ENCODE measurements at regions not wholly inside any gene's neighbourhood (a gene's known extent, or its start where the extent isn't known, plus 50 kb on each side); places are given as distances from the start of the nearest gene placed in this dataset.
"Not testable (repeated sequence)": the region's sequence is repeated elsewhere in the genome, so short reads cannot be mapped to it uniquely, and the experiment has no call there.

GRCh38 chr16:35208001-35208935 is 1748.9 kb downstream of the TP53TG3F start:
- no peak overlapping the region for H2AFZ ChIP-seq (ENCODE audit: low read depth, low read length)
- H3K9me3 ChIP-seq (ENCODE audit: insufficient read depth, low read length) = no peaks in the 10 kb centered on the region
- no peaks in the 10 kb centered on the region for H3K4me1 ChIP-seq (ENCODE audit: low read length)
- H4K20me1 ChIP-seq (ENCODE audit: insufficient read depth, low read length) = no peaks in the 10 kb centered on the region
- no peak overlapping the region for H3K4me2 ChIP-seq (ENCODE audit: low read length)
- H3K27ac ChIP-seq (ENCODE audit: low read length) = no peak overlapping the region
- TF ChIP-seq EZH2phosphoT487 (IDR thresholded peaks at IDR 0.05; ENCODE audit: low read depth) (no peak), CTCF (IDR thresholded peaks at IDR 0.05; ENCODE audit: low read depth, low read length) (no peak)
- no peak overlapping the region for H3K4me3 ChIP-seq (ENCODE audit: low read length)
- no peaks in the 10 kb centered on the region for H3K27me3 ChIP-seq (ENCODE audit: low read depth, low read length)
- H3K9ac ChIP-seq (ENCODE audit: low read length) = no peak overlapping the region
- H3K79me2 ChIP-seq (ENCODE audit: low read length) = no peaks in the 10 kb centered on the region
- no peaks in the 10 kb centered on the region for H3K36me3 ChIP-seq (replicated peaks; ENCODE audit: low read depth, low read length)

GRCh38 chr16:35210681-35211433 is 1751.4 kb downstream of the TP53TG3F start:
- Histone ChIP-seq H3K9me3 (ENCODE audit: insufficient read depth, low read length) (no peaks in the 10 kb centered on the region), H3K9ac (ENCODE audit: low read length) (no peak overlapping the region), H3K79me2 (ENCODE audit: low read length) (no peaks in the 10 kb centered on the region), H3K4me2 (ENCODE audit: low read length) (no peak overlapping the region), H3K27me3 (ENCODE audit: low read depth, low read length) (no peaks in the 10 kb centered on the region), H2AFZ (ENCODE audit: low read depth, low read length) (no peak overlapping the region), H3K4me3 (ENCODE audit: low read length) (no peak overlapping the region), H3K27ac (ENCODE audit: low read length) (no peak overlapping the region), H3K36me3 (replicated peaks; ENCODE audit: low read depth, low read length) (no peaks in the 10 kb centered on the region), H3K4me1 (ENCODE audit: low read length) (no peaks in the 10 kb centered on the region), H4K20me1 (ENCODE audit: insufficient read depth, low read length) (no peaks in the 10 kb centered on the region)
- TF ChIP-seq EZH2phosphoT487 (IDR thresholded peaks at IDR 0.05; ENCODE audit: low read depth) (no peak), CTCF (IDR thresholded peaks at IDR 0.05; ENCODE audit: low read depth, low read length) (no peak)

GRCh38 chr16:35214840-35215239 is 1755.4 kb downstream of the TP53TG3F start:
- Histone ChIP-seq H3K4me2 (ENCODE audit: low read length) (no peak overlapping the region), H4K20me1 (ENCODE audit: insufficient read depth, low read length) (no peaks in the 10 kb centered on the region), H3K36me3 (replicated peaks; ENCODE audit: low read depth, low read length) (no peaks in the 10 kb centered on the region), H3K4me1 (ENCODE audit: low read length) (no peaks in the 10 kb centered on the region), H3K27me3 (ENCODE audit: low read depth, low read length) (no peaks in the 10 kb centered on the region), H3K27ac (ENCODE audit: low read length) (no peak overlapping the region), H3K79me2 (ENCODE audit: low read length) (no peaks in the 10 kb centered on the region), H2AFZ (ENCODE audit: low read depth, low read length) (no peak overlapping the region), H3K9me3 (ENCODE audit: insufficient read depth, low read length) (no peaks in the 10 kb centered on the region), H3K4me3 (ENCODE audit: low read length) (no peak overlapping the region), H3K9ac (ENCODE audit: low read length) (no peak overlapping the region)
- no peak for TF ChIP-seq EZH2phosphoT487 (IDR thresholded peaks at IDR 0.05; ENCODE audit: low read depth)
- no peak for TF ChIP-seq CTCF (IDR thresholded peaks at IDR 0.05; ENCODE audit: low read depth, low read length)

GRCh38 chr16:35215287-35215686 is 1755.9 kb downstream of the TP53TG3F start:
- H4K20me1 ChIP-seq (ENCODE audit: insufficient read depth, low read length) = no peaks in the 10 kb centered on the region
- H3K27ac ChIP-seq (ENCODE audit: low read length) = no peak overlapping the region
- H3K9me3 ChIP-seq (ENCODE audit: insufficient read depth, low read length) = no peaks in the 10 kb centered on the region
- H3K9ac ChIP-seq (ENCODE audit: low read length) = no peak overlapping the region
- no peaks in the 10 kb centered on the region for H3K79me2 ChIP-seq (ENCODE audit: low read length)
- H3K4me2 ChIP-seq (ENCODE audit: low read length) = no peak overlapping the region
- H3K4me3 ChIP-seq (ENCODE audit: low read length) = no peak overlapping the region
- no peaks in the 10 kb centered on the region for H3K27me3 ChIP-seq (ENCODE audit: low read depth, low read length)
- H3K36me3 ChIP-seq (replicated peaks; ENCODE audit: low read depth, low read length) = no peaks in the 10 kb centered on the region
- TF ChIP-seq CTCF (IDR thresholded peaks at IDR 0.05; ENCODE audit: low read depth, low read length) = no peak
- no peak for TF ChIP-seq EZH2phosphoT487 (IDR thresholded peaks at IDR 0.05; ENCODE audit: low read depth)
- no peaks in the 10 kb centered on the region for H3K4me1 ChIP-seq (ENCODE audit: low read length)
- H2AFZ ChIP-seq (ENCODE audit: low read depth, low read length) = no peak overlapping the region

GRCh38 chr16:35216261-35216660 is 1756.8 kb downstream of the TP53TG3F start:
- not testable (repeated sequence) for H2AFZ ChIP-seq (ENCODE audit: low read depth, low read length); H3K27ac ChIP-seq (ENCODE audit: low read length); H3K4me1 ChIP-seq (ENCODE audit: low read length); H4K20me1 ChIP-seq (ENCODE audit: insufficient read depth, low read length); H3K36me3 ChIP-seq (replicated peaks; ENCODE audit: low read depth, low read length); H3K9ac ChIP-seq (ENCODE audit: low read length); H3K4me2 ChIP-seq (ENCODE audit: low read length); H3K9me3 ChIP-seq (ENCODE audit: insufficient read depth, low read length); H3K79me2 ChIP-seq (ENCODE audit: low read length); H3K4me3 ChIP-seq (ENCODE audit: low read length); H3K27me3 ChIP-seq (ENCODE audit: low read depth, low read length)

Measured in OCI-LY3 (cell line).